Endothelial cell of umbilical vein (primary cell): ENCODE measurements at regions not wholly inside any gene's neighbourhood (a gene's known extent, or its start where the extent isn't known, plus 50 kb on each side); places are given as distances from the start of the nearest gene placed in this dataset.

Source experiments
- BruUV-seq: library from RNA; stranded (reverse); fragments of 400-500 nt; replicated peaks from 2 replicates; lab custom pipeline; 2021; lab: Mats Ljungman, UMichigan
- CTCF ChIA-PET: fragments of 300-600, 350-600 bp; sonication (Branson Sonifier 250); formaldehyde crosslinking; loops from one replicate; lab custom pipeline; 2021; ENCODE audit warnings: antibody characterized with exemption, inconsistent platforms; lab: Charles Lee
- POLR2A ChIA-PET: fragments of 300-600, 350-600 bp; sonication (Branson Sonifier 250); formaldehyde crosslinking; loops from one replicate; lab custom pipeline; 2021; ENCODE audit warnings: antibody characterized with exemption, inconsistent platforms; lab: Charles Lee
- DNase-seq: peaks from one replicate; pipeline ENCODE4 v3.0.0-alpha.2; 2011; ENCODE audit warnings: low read depth, low spot score
- FAIRE-seq: peaks from 2 replicates; lab custom pipeline; 2011; peaks lifted over from hg19 to GRCh38; lab: Jason Lieb, UNC
- H2AFZ ChIP-seq: 2 replicates; pipeline ENCODE4 v1.6.0; 2012; ENCODE audit warnings: low read depth, low read length, control low read depth, inconsistent platforms
- H3K27ac ChIP-seq: 2 replicates; pipeline ENCODE4 v1.5.1; 2011; ENCODE audit warnings: low read depth, mild to moderate bottlenecking, control low read depth, low read length, moderate library complexity; ENCODE audit not compliant: insufficient read depth
- H3K27me3 ChIP-seq, 2 experiments: 2 replicates each; pipeline versions ENCODE4 v1.6.0 to v1.6.1; 2011; ENCODE audit warnings: low read length in 2 of 2, mixed read lengths in 1 of 2; ENCODE audit not compliant: control insufficient read depth in 2 of 2, insufficient read depth in 2 of 2
- H3K36me3 ChIP-seq, 2 experiments: 2 replicates in 1 of 2; 3 replicates in 1 of 2; pipeline ENCODE4 v1.5.1; 2011; ENCODE audit warnings: low read length in 2 of 2, mild to moderate bottlenecking in 1 of 2, moderate library complexity in 1 of 2; ENCODE audit not compliant: control insufficient read depth in 2 of 2, insufficient read depth in 2 of 2; ENCODE audit errors: extremely low read depth in 1 of 2
- H3K4me1 ChIP-seq: 3 replicates; pipeline ENCODE4 v1.5.1; 2011; ENCODE audit warnings: mild to moderate bottlenecking, low read length; ENCODE audit not compliant: control insufficient read depth, insufficient read depth; ENCODE audit errors: extremely low read depth
- H3K4me2 ChIP-seq: 2 replicates; pipeline ENCODE4 v1.6.1; 2011; ENCODE audit warnings: low read length, control low read depth, mixed read lengths; ENCODE audit not compliant: insufficient read depth
- H3K4me3 ChIP-seq, 3 experiments: fragments of 200-600 bp in 1 of 3; sonication (generic), shearing (Covaris generic) in 1 of 3; replicated peaks in 1 of 3; 2 replicates each; pipeline ENCODE4 v1.5.1; 2011 to 2016; ENCODE audit warnings: control low read depth in 3 of 3, low read length in 3 of 3, mild to moderate bottlenecking in 2 of 3, inconsistent platforms in 1 of 3, low read depth in 1 of 3, moderate library complexity in 1 of 3; ENCODE audit not compliant: insufficient read depth in 1 of 3
- H3K79me2 ChIP-seq: 2 replicates; pipeline ENCODE4 v1.6.0; 2012; ENCODE audit warnings: low read length, inconsistent platforms; ENCODE audit not compliant: control insufficient read depth, insufficient read depth
- H3K9ac ChIP-seq: replicated peaks from 2 replicates; pipeline ENCODE3; 2011; ENCODE audit warnings: low read length, control low read depth; ENCODE audit not compliant: insufficient read depth; ENCODE audit errors: extremely low read depth
- H3K9me1 ChIP-seq: replicated peaks from 3 replicates; pipeline ENCODE4 v1.6.0; 2011; ENCODE audit warnings: mild to moderate bottlenecking, low read length; ENCODE audit not compliant: control insufficient read depth, insufficient read depth; ENCODE audit errors: extremely low read depth
- H3K9me3 ChIP-seq: replicated peaks from 2 replicates; pipeline ENCODE4 v1.5.1; 2012; ENCODE audit warnings: low read length, inconsistent platforms; ENCODE audit not compliant: control insufficient read depth, insufficient read depth
- H4K20me1 ChIP-seq: replicated peaks from 2 replicates; pipeline ENCODE3; 2011; ENCODE audit warnings: mild to moderate bottlenecking, low read length; ENCODE audit not compliant: control insufficient read depth, insufficient read depth; ENCODE audit errors: extremely low read depth
- EZH2 ChIP-seq: IDR thresholded peaks from 2 replicates; pipeline ENCODE4 v1.6.1; 2012; ENCODE audit warnings: borderline replicate concordance, low read depth, mild to moderate bottlenecking, moderate library complexity, low read length, inconsistent platforms; ENCODE audit not compliant: severe bottlenecking
- FOS ChIP-seq: IDR thresholded peaks from 2 replicates; pipeline ENCODE4 v1.6.1; 2011; ENCODE audit warnings: mild to moderate bottlenecking, low read length, moderate library complexity, borderline replicate concordance; ENCODE audit not compliant: insufficient read depth
- GATA2 ChIP-seq: IDR thresholded peaks from 2 replicates; pipeline ENCODE4 v1.7.0; 2011; ENCODE audit warnings: low read depth, mild to moderate bottlenecking, moderate library complexity, mixed read lengths, low read length; ENCODE audit not compliant: insufficient read length, insufficient read depth
- JUN ChIP-seq: IDR thresholded peaks from 2 replicates; pipeline ENCODE4 v1.6.1; 2011; ENCODE audit warnings: borderline replicate concordance, low read depth; ENCODE audit not compliant: insufficient read length, insufficient read depth
- MYC ChIP-seq: IDR thresholded peaks from one replicate; pipeline ENCODE4 v1.6.1; 2011; ENCODE audit warnings: mild to moderate bottlenecking, low read depth, low read length
- POLR2A ChIP-seq: IDR thresholded peaks from 2 replicates; pipeline ENCODE4 v1.6.1; 2012; ENCODE audit warnings: low read depth, mild to moderate bottlenecking, control low read depth, low read length
- POLR2AphosphoS5 ChIP-seq: IDR thresholded peaks from 2 replicates; pipeline ENCODE4 v1.6.1; 2012; ENCODE audit warnings: low read depth, mild to moderate bottlenecking, control low read depth, low read length, moderate library complexity; ENCODE audit not compliant: insufficient read depth
- dilution Hi-C: fragments of 300-500 bp; cut with MboI; formaldehyde crosslinking; loops from one replicate; pipeline ENCODE4 v1.15.0; 2019; ENCODE audit warnings: low sequenced_read_pairs; ENCODE audit not compliant: extremely low pct_ligation_motif_present
- intact Hi-C: fragments of 100-400 bp; cut with micrococcal nuclease; formaldehyde crosslinking; loops from one replicate; pipeline ENCODE4 v1.10.0; 2022
- TF ChIP-seq, protein P1 (sequence below): IDR thresholded peaks from 2 replicates; pipeline ENCODE4 v1.6.1; 2011; ENCODE audit not compliant: insufficient read depth, insufficient read length
- TF ChIP-seq, protein P2 (sequence below), 2 donors: IDR thresholded peaks; 1 replicate in 1 of 2; 2 replicates in 1 of 2; pipeline ENCODE4 v1.5.1; 2011; ENCODE audit warnings: low read length in 2 of 2, mild to moderate bottlenecking in 2 of 2, moderate library complexity in 2 of 2, control low read depth in 1 of 2, inconsistent platforms in 1 of 2, low read depth in 1 of 2; ENCODE audit not compliant: insufficient read depth in 1 of 2; ENCODE audit errors: extremely low read depth in 1 of 2

DNA sequence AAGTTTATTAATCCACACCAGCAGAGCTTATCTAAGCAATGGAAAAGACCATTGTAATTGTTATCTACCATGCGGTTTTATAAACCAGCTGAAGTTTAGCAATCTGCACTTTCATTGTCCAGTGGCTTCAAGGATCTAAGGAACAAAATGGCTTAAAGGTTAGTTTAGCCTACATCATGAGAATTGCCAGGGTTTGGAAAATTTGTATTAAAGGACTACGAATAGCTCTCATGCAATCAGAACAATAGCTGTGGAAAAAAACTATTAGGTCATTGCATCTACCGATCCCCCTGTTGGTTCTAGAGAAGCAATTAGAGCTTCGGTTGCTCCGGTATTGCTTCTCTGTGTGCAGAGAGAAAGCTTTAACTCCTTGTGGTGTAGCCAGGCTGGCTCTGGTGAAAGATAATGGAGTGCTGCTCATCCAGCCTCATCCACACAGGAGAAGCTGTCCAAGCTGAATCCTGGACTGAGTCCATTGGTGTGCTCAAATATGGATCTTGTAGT is 86.3 kb upstream of the SLC12A2 start:
- H4K20me1 ChIP-seq: no peaks in the 10 kb centered on the region
- H3K36me3 ChIP-seq: no peaks in the 10 kb centered on the region
- TF ChIP-seq FOS: no peak
- BruUV-seq: no TSS peak
- no peak overlapping the region for H2AFZ ChIP-seq
- intact Hi-C loops: no loop called here
- H3K9me1 ChIP-seq: no peaks in the 10 kb centered on the region
- dilution Hi-C loops: no loop called here
- no peak overlapping the region for H3K9ac ChIP-seq
- H3K9me3 ChIP-seq: no peaks in the 10 kb centered on the region
- POLR2A ChIA-PET: no interaction called here
- H3K4me2 ChIP-seq: no peak overlapping the region
- no peaks in the 10 kb centered on the region for H3K79me2 ChIP-seq
- H3K4me3 ChIP-seq: no peak overlapping the region
- no peaks in the 10 kb centered on the region for H3K27me3 ChIP-seq
- CTCF ChIA-PET: interaction anchor here (0.7 to 1.1 kb wide), 2 partner anchors 9 to 11 kb away, joined by 3 read pairs; no protein-coding TSS in a partner anchor
- DNase-seq: no peak
- H3K4me1 ChIP-seq: no peaks in the 10 kb centered on the region
- no peak overlapping the region for H3K27ac ChIP-seq
- no peak for FAIRE-seq

DNA sequence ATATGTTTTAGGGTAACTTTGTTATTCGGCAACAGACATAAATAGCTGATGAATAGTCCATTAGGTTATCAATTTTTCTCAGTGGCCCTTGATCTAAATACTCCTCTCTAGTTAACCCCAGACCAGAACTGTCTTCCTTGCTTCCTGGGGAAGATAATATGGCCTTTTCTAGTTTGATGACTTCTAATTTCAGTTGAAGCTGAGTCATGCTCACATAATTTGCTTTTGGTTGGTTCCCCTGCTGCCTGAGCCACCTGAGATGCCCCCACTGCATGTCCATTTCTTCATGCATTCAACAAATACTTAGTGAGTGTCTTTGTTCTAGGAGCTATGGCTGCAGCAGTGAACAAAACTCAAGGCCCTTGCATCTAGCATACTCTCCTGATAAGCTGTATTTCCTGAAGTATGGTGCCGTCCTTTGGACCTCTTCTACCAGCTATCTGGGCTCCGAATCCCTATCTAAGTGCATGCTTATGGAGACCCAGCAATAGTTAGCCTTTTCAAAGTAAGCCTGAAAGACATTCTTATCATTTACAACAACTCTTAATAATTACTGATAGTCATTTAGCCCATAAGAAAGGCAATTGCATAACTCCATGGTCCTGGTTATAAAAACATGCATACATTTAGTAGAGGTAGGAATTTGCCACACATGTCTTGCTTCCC is 84.5 kb upstream of the SLC12A2 start:
- Histone ChIP-seq H3K9me1 (no peaks in the 10 kb centered on the region), H4K20me1 (no peaks in the 10 kb centered on the region), H2AFZ (no peak overlapping the region), H3K27ac (no peak overlapping the region), H3K9me3 (no peaks in the 10 kb centered on the region), H3K79me2 (no peaks in the 10 kb centered on the region), H3K27me3 (no peaks in the 10 kb centered on the region), H3K36me3 (no peaks in the 10 kb centered on the region), H3K4me3 (no peak overlapping the region), H3K4me1 (no peaks in the 10 kb centered on the region), H3K4me2 (no peak overlapping the region), H3K9ac (no peak overlapping the region)
- dilution Hi-C loops (no loop called here), intact Hi-C loops (no loop called here)
- no TSS peak for BruUV-seq
- no peak for DNase-seq
- no peak for FAIRE-seq
- TF ChIP-seq EZH2 (no peak), POLR2AphosphoS5 (no peak), MYC (no peak), JUN (no peak), FOS (no peak), POLR2A (no peak), GATA2 (no peak)
- TF ChIP-seq, protein P1, sequence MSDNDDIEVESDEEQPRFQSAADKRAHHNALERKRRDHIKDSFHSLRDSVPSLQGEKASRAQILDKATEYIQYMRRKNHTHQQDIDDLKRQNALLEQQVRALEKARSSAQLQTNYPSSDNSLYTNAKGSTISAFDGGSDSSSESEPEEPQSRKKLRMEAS: no peak
- TF ChIP-seq, protein P2, sequence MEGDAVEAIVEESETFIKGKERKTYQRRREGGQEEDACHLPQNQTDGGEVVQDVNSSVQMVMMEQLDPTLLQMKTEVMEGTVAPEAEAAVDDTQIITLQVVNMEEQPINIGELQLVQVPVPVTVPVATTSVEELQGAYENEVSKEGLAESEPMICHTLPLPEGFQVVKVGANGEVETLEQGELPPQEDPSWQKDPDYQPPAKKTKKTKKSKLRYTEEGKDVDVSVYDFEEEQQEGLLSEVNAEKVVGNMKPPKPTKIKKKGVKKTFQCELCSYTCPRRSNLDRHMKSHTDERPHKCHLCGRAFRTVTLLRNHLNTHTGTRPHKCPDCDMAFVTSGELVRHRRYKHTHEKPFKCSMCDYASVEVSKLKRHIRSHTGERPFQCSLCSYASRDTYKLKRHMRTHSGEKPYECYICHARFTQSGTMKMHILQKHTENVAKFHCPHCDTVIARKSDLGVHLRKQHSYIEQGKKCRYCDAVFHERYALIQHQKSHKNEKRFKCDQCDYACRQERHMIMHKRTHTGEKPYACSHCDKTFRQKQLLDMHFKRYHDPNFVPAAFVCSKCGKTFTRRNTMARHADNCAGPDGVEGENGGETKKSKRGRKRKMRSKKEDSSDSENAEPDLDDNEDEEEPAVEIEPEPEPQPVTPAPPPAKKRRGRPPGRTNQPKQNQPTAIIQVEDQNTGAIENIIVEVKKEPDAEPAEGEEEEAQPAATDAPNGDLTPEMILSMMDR (IDR thresholded peaks at IDR 0.05; ENCODE audit: extremely low read depth in 1 of 2, insufficient read depth in 1 of 2, low read depth in 1 of 2, low read length in 2 of 2): no peak
- CTCF ChIA-PET: interaction anchor here (1.8 kb wide), 1 partner anchor 15 kb away, joined by 7 read pairs; no protein-coding TSS in a partner anchor
- POLR2A ChIA-PET: no interaction called here
